ENCODE measurements at regions not wholly inside any gene's neighbourhood (a gene's known extent, or its start where the extent isn't known, plus 50 kb on each side); places are given as distances from the start of the nearest gene placed in this dataset.

DNA sequence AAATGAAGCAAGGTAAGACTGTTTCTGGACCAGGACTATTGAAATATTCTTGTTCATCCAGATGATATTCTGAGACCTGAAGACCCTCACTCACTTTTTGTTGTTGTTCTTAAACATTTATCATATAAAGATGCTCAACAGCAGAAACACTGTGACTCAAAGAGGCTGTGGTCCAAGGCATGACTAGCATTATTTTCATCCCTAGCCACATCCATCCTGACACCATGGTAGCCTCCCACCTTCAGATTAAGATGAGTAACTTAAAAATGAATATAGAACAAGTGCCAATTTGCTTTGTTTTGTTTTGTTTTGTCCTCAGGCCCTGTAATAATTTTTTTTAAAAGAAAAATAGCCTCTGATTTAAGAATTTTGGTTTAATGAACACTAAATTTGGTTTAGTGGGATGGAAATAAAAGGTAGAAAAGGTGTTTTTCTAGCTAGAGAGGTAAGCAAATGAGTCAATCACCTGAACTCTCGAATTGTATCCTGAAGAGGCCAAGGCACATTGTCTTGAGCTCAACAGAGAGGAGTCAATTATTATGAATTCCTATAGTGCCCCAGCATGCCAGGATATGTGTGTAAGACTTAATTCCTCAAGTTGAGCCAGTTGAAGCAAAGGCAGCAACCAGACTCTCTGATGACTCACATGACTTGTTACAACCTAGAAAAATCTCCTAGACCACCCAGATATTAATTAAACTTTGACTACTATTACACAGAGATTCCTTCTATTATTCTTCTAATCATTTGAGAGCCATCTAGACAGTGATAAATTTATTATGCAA, 380.1 kb upstream of the TUSC1 start:
- no peak for TF ChIP-seq GATA2 (IDR thresholded peaks at IDR 0.05; ENCODE audit: low read depth, low read length)
- no peak for TF ChIP-seq GATA3 (IDR thresholded peaks at IDR 0.05; ENCODE audit: low read depth, low read length)

DNA sequence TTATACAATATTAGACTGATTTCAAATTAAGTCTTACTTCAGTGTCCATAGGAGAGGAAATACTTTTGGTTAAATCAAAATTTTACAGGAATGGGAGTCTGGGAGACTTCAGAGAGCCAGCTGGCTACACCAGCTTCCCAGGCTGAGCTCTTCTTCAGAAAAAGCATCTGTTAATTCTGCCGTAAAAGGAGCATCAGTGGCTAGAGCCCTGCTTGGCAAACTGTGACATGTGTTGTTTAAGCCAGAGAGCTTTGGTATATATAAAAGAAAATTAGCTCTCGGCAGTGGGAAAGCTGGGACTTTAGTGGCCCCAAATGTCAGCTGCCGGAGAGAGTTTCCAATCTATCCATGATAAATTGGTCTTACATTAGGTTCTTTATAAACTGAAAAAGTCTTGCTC, 378.8 kb upstream of the TUSC1 start:
- TF ChIP-seq GATA2 (IDR thresholded peaks at IDR 0.05; ENCODE audit: low read depth, low read length) (no peak), GATA3 (IDR thresholded peaks at IDR 0.05; ENCODE audit: low read depth, low read length) (no peak)

DNA sequence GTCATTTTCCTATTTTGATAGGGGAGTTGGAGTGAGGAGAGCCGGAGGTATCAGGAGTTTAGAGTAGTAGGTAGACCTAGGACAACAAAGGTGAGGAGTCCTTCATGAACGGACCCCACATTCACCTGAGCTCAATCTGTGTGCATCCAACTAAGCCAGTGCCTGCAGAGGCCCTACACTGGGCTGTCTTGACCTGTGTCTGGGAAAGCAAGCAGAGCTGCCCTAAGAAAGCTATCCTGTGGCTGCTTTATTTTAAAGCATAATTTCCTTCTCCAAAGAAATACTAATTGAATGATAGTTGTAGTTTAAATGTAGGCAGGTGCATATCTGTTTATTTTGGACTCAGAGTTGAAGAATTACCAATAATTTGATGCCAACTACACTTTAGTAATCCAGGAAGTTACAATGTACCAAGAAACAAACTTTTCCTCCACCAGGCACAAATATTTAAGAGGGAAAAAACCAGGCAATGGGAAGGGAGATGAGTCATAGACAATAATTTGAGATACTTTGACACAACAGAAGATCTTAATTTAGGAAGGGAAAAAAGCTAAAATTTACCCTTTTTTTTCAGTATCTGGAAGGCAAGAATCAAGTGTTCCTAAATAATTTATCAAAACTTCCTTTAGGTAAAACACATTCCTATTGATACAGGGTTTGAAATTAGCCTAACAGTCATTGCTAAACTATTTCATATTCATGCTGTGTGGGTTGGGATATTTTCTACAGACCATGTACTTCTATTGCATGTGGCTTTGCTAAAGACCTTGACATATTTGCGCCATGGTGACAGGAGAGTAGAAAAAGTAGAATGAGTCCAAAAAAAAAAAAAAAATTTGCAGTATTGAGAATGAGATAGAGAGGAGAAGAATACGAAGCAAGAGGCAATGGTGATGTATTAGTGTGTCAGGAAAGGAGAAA, 376.6 kb upstream of the TUSC1 start:
- TF ChIP-seq GATA2 (IDR thresholded peaks at IDR 0.05; ENCODE audit: low read depth, low read length): no peak
- TF ChIP-seq GATA3 (IDR thresholded peaks at IDR 0.05; ENCODE audit: low read depth, low read length): no peak

GRCh38 chr9:26053954-26054353, 375.7 kb upstream of the TUSC1 start:
- TF ChIP-seq GATA3 (IDR thresholded peaks at IDR 0.05; ENCODE audit: low read depth, low read length): no peak
- no peak for TF ChIP-seq GATA2 (IDR thresholded peaks at IDR 0.05; ENCODE audit: low read depth, low read length)

- TF ChIP-seq GATA2 (IDR thresholded peaks at IDR 0.05; ENCODE audit: low read depth, low read length): no peak
- no peak for TF ChIP-seq GATA3 (IDR thresholded peaks at IDR 0.05; ENCODE audit: low read depth, low read length)
Measured at GRCh38 chr9:26043431-26043830, 365.2 kb upstream of the TUSC1 start.

DNA sequence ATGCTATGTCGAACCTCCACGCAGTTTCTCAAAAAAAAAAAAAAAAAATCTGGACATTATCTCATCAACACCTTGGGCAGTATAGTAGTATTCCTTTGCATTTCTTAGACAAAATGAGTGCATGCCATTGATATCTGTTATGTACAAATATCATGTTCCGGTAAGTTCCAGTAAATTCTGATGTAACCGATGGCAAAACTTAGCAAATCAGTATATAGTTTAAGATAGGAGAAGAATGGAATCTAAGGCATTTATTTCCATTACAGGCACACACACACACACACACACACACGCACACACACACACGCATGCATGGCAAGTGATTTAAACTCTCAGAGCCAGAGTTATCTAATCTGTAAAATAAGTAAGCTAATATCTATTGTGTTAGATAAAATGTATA, 356.5 kb upstream of the TUSC1 start:
- no peak for TF ChIP-seq GATA2 (IDR thresholded peaks at IDR 0.05; ENCODE audit: low read depth, low read length)
- TF ChIP-seq GATA3 (IDR thresholded peaks at IDR 0.05; ENCODE audit: low read depth, low read length): no peak

DNA sequence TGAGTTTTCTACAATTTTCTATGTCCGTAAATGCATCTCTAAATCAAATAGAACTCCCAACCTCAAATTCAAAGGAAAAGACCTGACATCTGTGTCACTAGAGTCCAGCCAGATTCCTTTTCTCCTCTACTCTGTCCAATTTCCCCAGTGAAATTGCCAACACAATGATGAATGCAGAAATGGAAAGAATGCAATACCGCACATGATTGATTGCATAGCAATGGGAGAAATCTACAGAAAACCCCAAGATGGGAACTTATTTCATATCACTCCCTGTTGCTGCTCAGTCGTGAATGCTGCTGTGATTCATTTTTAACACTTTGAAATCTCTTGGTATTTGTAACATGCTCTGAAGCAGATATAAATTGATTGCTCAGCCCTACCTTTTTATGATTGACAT, 355.1 kb upstream of the TUSC1 start:
- no peak for TF ChIP-seq GATA3 (IDR thresholded peaks at IDR 0.05; ENCODE audit: low read depth, low read length)
- TF ChIP-seq GATA2 (IDR thresholded peaks at IDR 0.05; ENCODE audit: low read depth, low read length): no peak

DNA sequence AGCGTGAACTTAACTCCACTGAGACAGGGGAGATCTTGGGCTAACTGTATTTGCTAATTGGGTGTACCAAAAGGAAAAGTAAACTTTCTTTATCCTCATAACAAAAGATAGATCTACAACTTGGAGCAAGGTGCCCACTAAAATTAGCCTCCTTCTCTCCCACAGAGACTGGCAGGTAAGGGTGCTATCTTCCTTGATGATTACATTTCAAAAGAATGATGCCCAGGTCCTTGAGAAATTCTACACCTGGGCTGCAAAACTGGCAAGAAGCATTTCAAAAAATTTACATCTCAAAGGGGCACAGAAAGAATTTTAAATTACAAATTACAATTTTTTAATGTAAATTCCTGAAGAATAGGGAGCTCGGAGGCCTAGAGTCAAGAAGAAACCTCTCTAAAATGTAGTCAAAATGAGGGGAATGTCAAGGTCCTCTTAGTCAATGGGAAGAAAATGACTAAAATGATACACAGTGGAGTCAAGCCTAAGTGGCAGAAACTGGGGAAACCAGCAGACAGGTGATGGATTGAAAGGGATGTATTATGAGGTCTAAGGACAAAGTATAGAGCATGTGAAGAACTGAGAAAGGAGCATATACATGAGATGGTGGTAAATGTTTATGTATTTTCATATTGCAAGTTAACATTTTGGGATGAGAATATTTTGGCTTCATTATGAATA, 348.3 kb upstream of the TUSC1 start:
- TF ChIP-seq GATA3 (IDR thresholded peaks at IDR 0.05; ENCODE audit: low read depth, low read length): no peak
- TF ChIP-seq GATA2 (IDR thresholded peaks at IDR 0.05; ENCODE audit: low read depth, low read length): no peak

DNA sequence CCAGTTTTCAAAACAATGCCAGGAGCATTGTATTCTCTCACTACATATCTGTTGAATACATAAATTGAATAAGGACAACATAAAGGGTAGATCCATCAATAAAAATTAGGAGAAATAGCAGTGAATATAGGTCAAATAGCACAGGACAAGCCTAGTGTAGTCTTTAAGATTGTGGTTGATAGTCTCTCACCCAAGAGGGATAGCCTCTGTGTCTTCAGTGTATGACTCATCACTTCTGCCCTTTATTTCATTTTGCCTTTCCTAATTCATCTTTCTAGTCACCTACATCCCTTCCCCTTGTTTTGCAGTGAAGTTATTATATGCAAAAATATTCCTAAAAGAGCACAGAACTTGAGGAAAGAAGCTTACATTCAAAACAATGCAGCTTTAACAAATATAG, 335.0 kb upstream of the TUSC1 start:
- TF ChIP-seq GATA2 (IDR thresholded peaks at IDR 0.05; ENCODE audit: low read depth, low read length): no peak
- no peak for TF ChIP-seq GATA3 (IDR thresholded peaks at IDR 0.05; ENCODE audit: low read depth, low read length)

- no peak for TF ChIP-seq GATA3 (IDR thresholded peaks at IDR 0.05; ENCODE audit: low read depth, low read length)
- no peak for TF ChIP-seq GATA2 (IDR thresholded peaks at IDR 0.05; ENCODE audit: low read depth, low read length)
Measured at GRCh38 chr9:26012797-26013196, 334.6 kb upstream of the TUSC1 start.

DNA sequence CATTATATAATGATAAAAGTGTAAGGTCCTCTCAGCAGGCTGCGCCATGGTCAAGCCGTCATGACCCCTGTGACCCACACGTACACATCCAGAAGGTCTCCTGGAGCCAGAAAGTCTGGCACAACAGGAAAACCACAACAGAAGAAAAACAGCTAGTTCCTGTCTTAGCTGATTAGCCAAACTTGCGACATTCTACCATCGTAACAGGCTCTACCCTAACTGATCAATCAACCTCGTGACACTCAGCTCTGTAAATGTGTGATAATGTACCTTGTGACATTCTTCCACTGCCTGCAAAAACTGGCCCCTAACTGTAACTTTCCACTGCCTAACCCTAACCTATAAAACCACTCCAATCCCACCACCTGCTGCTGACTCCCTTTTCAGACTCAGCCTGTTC, 316.4 kb upstream of the TUSC1 start:
- no peak for TF ChIP-seq GATA3 (IDR thresholded peaks at IDR 0.05; ENCODE audit: low read depth, low read length)
- TF ChIP-seq GATA2 (IDR thresholded peaks at IDR 0.05; ENCODE audit: low read depth, low read length): no peak

GRCh38 chr9:25990376-25990775, 312.1 kb upstream of the TUSC1 start:
- TF ChIP-seq GATA3 (IDR thresholded peaks at IDR 0.05; ENCODE audit: low read depth, low read length) (no peak), GATA2 (IDR thresholded peaks at IDR 0.05; ENCODE audit: low read depth, low read length) (no peak)

DNA sequence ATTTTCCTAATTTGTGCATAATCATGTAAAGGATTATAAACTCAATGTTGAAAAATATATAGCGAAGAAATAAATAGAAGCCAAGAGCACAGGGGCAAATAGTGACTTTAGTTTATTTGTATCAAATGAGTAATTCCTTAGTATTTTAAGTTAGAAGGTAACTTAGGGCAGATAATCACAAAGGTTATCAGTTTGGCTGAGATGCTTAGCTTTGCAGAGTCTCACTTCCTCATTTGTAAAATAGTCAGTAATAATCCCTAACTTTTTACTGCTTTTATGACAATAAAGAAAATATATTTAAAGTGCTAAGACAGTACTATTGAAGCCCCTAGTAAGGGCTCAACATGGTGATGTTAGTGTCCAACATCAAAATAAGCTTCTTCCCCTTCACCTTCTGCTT, 297.4 kb upstream of the TUSC1 start:
- no peak for TF ChIP-seq GATA3 (IDR thresholded peaks at IDR 0.05; ENCODE audit: low read depth, low read length)
- no peak for TF ChIP-seq GATA2 (IDR thresholded peaks at IDR 0.05; ENCODE audit: low read depth, low read length)

DNA sequence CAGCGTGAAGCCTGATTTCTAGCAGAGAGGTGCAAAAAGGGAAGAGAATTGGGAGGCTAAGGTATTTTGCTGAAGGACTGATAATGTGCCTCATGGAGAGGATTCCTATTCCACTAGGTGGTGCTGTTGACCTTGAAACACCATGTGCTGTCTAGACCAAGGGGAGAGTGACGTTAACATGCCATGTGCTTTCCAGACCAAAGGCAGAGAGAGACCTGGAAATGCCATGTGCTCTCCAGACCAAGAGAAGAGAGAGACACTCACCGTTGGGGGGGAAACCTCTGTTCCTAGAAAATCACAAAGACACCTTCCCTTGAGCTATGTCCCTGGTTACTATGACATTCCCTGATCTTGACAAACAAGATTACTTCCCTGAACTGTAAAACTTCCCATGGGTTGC, 286.0 kb upstream of the TUSC1 start:
- no peak for TF ChIP-seq GATA3 (IDR thresholded peaks at IDR 0.05; ENCODE audit: low read depth, low read length)
- no peak for TF ChIP-seq GATA2 (IDR thresholded peaks at IDR 0.05; ENCODE audit: low read depth, low read length)
